GM12892 (cell line): ENCODE measurements at regions not wholly inside any gene's neighbourhood (a gene's known extent, or its start where the extent isn't known, plus 50 kb on each side); places are given as distances from the start of the nearest gene placed in this dataset.

Experiments
- POLR2A ChIP-seq: IDR thresholded peaks from 2 replicates; pipeline ENCODE4 v1.6.1; 2011; ENCODE audit warnings: low read depth, low read length, control low read depth
- POLR2AphosphoS5 ChIP-seq: IDR thresholded peaks from 2 replicates; pipeline ENCODE4 v1.6.1; 2011; ENCODE audit warnings: low read depth, low read length, control low read depth
- TAF1 ChIP-seq: IDR thresholded peaks from 2 replicates; pipeline ENCODE4 v1.6.1; 2011; ENCODE audit warnings: low read depth, mild to moderate bottlenecking, control low read depth, low read length, borderline replicate concordance

DNA sequence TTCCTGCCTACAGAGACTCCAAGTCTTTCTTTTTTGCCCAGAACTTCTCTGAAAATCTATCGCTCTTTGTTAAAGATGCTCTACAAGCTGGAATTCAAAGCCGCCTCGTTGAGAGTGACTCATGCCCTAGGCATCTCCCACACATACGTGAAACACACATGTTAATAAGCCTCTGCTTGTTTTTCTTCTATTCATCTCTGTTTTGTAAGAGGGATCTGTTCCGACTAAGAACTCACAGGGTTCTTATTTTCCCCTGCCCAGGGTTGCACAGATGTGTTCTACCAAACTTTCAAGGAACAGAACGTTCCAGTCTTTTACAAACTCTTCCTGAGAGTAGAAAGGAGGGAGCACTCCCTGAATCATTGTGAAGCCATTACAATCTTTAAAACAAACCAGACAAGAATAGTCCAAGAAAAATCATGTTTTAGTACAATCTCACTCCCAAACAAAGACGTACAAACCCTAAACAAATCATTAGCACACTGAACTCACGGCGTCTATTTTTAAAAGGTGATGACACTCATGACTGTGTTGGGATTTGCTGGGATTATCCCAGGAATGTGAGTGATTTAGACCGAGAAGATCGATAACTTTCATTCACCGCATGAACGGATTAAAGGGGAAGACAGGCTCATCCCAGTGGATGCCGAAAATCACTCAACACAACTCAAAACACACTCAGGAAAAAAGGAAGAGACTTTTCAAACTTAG is 55.3 kb upstream of the INPP5A start:
- TF ChIP-seq POLR2A (no peak), POLR2AphosphoS5 (no peak), TAF1 (no peak)
